Activated CD8-positive, alpha-beta memory T cell treated with anti-CD3 and anti-CD28 coated beads for 24 hours (primary cell): ENCODE measurements at regions not wholly inside any gene's neighbourhood (a gene's known extent, or its start where the extent isn't known, plus 50 kb on each side); places are given as distances from the start of the nearest gene placed in this dataset.

Experiments
- DNase-seq: peaks from one replicate; pipeline ENCODE4 v3.0.0-alpha.2; 2020

- no peak for DNase-seq
Measured at GRCh38 chr10:71161425-71161824, 50.9 kb upstream of the UNC5B start.
